ENCODE measurements at regions not wholly inside any gene's neighbourhood (a gene's known extent, or its start where the extent isn't known, plus 50 kb on each side); places are given as distances from the start of the nearest gene placed in this dataset.

- TF ChIP-seq, protein P1, sequence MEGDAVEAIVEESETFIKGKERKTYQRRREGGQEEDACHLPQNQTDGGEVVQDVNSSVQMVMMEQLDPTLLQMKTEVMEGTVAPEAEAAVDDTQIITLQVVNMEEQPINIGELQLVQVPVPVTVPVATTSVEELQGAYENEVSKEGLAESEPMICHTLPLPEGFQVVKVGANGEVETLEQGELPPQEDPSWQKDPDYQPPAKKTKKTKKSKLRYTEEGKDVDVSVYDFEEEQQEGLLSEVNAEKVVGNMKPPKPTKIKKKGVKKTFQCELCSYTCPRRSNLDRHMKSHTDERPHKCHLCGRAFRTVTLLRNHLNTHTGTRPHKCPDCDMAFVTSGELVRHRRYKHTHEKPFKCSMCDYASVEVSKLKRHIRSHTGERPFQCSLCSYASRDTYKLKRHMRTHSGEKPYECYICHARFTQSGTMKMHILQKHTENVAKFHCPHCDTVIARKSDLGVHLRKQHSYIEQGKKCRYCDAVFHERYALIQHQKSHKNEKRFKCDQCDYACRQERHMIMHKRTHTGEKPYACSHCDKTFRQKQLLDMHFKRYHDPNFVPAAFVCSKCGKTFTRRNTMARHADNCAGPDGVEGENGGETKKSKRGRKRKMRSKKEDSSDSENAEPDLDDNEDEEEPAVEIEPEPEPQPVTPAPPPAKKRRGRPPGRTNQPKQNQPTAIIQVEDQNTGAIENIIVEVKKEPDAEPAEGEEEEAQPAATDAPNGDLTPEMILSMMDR (IDR thresholded peaks at IDR 0.05; ENCODE audit: insufficient read depth, low read length, poor library complexity, severe bottlenecking) = no peak
- TF ChIP-seq EZH2phosphoT487 (conservative IDR thresholded peaks at IDR 0.05; ENCODE audit: low read length) = no peak
Measured at GRCh38 chr12:59928416-59928815, 332.6 kb downstream of the SLC16A7 start.
